A549 (cell line): ENCODE measurements at regions not wholly inside any gene's neighbourhood (a gene's known extent, or its start where the extent isn't known, plus 50 kb on each side); places are given as distances from the start of the nearest gene placed in this dataset.
"Not testable (repeated sequence)": the region's sequence is repeated elsewhere in the genome, so short reads cannot be mapped to it uniquely, and the experiment has no call there.

Experiments used
- ATAC-seq, 2 experiments: fragments of 200-7000 bp in 1 of 2; fragments of >200 bp in 1 of 2; cut with Nextera tagmentation in 1 of 2; cut with Tn5 transposase in 1 of 2; 3 replicates each; pipeline versions ENCODE4 v1.8.0 to v1.9.1; 2018 to 2020; ENCODE audit warnings: mild to moderate bottlenecking in 1 of 2, moderate library complexity in 1 of 2
- CTCF ChIA-PET: fragments of 300-600 bp; sonication (Branson Sonifier 250); formaldehyde crosslinking; extraction: SDS; loops from one replicate; lab custom pipeline; 2021; ENCODE audit warnings: antibody characterized with exemption, inconsistent platforms; lab: Yijun Ruan, JAX
- POLR2A ChIA-PET: fragments of 350-600 bp; formaldehyde crosslinking; extraction: SDS; loops from one replicate; lab custom pipeline; 2021; ENCODE audit warnings: antibody characterized with exemption, inconsistent platforms; lab: Yijun Ruan, JAX
- DNase-seq, 2 experiments: peaks; one replicate each; pipeline versions ENCODE4 v3.0.0 to v3.0.0-alpha.2; 2011 to 2016; ENCODE audit warnings: low read depth in 1 of 2, low spot score in 1 of 2
- FAIRE-seq: peaks from 2 replicates; lab custom pipeline; 2011; peaks lifted over from hg19 to GRCh38; lab: Jason Lieb, UNC
- H3K27ac ChIP-seq, 2 experiments: fragments of >200 bp; sonication (Bioruptor Twin); formaldehyde crosslinking; 3 replicates each; pipeline ENCODE4 v1.5.1; 2016 to 2017
- H3K4me1 ChIP-seq: fragments of >200 bp; sonication (Bioruptor Twin); formaldehyde crosslinking; 3 replicates; pipeline ENCODE4 v1.6.1; 2016
- H3K4me2 ChIP-seq: fragments of >200 bp; sonication (Bioruptor Twin); formaldehyde crosslinking; 3 replicates; pipeline ENCODE4 v1.6.1; 2016
- H3K4me3 ChIP-seq: fragments of >200 bp; sonication (Bioruptor Twin); formaldehyde crosslinking; 3 replicates; pipeline ENCODE4 v1.5.1; 2016
- H3K9me3 ChIP-seq: fragments of >200 bp; sonication (Bioruptor Twin); formaldehyde crosslinking; 3 replicates; pipeline ENCODE4 v1.6.1; 2016
- ATOH8 ChIP-seq: fragments of 250-450 bp; sonication (Bioruptor Pico); IDR thresholded peaks from 2 replicates; pipeline ENCODE4 v1.5.0; 2020; ENCODE audit warnings: low read depth, mild to moderate bottlenecking, moderate library complexity
- CEBPB ChIP-seq, 2 experiments: fragments of >200 bp in 1 of 2; sonication (Bioruptor Twin) in 1 of 2; formaldehyde crosslinking in 1 of 2; IDR thresholded peaks; 2 replicates each; pipeline ENCODE4 v1.6.1; 2012 to 2016
- CHD2 ChIP-seq: fragments of 150-350 bp; IDR thresholded peaks from 2 replicates; pipeline ENCODE4 v1.6.1; 2014; ENCODE audit warnings: low read length; ENCODE audit not compliant: partially characterized antibody
- CTCF ChIP-seq: fragments of >200 bp; sonication (Bioruptor Twin); formaldehyde crosslinking; IDR thresholded peaks from 3 replicates; pipeline ENCODE4 v1.5.1; 2016
- EHF ChIP-seq: fragments of 250-450 bp; sonication (Bioruptor Pico); IDR thresholded peaks from 2 replicates; pipeline ENCODE4 v1.5.0; 2020; ENCODE audit warnings: mild to moderate bottlenecking
- EP300 ChIP-seq, 2 experiments: fragments of >200 bp; sonication (Bioruptor Twin); formaldehyde crosslinking; IDR thresholded peaks; 2 replicates in 1 of 2; 3 replicates in 1 of 2; pipeline ENCODE4 v1.6.1; 2016 to 2017
- FOSB ChIP-seq: fragments of 250-450 bp; sonication (Bioruptor Pico); IDR thresholded peaks from 2 replicates; pipeline ENCODE4 v1.5.0; 2020; ENCODE audit warnings: mild to moderate bottlenecking, moderate library complexity
- FOSL2 ChIP-seq, 2 experiments: fragments of 450-650 bp in 1 of 2; fragments of >200 bp in 1 of 2; sonication (Bioruptor Twin) in 1 of 2; formaldehyde crosslinking; IDR thresholded peaks; 2 replicates each; pipeline versions ENCODE4 v1.5.0 to v1.6.1; 2016 to 2020; ENCODE audit warnings: mild to moderate bottlenecking in 1 of 2, moderate library complexity in 1 of 2
- HES2 ChIP-seq: fragments of >200 bp; sonication (Bioruptor Twin); formaldehyde crosslinking; IDR thresholded peaks from 2 replicates; pipeline ENCODE4 v1.6.1; 2016
- HMGXB4 ChIP-seq: fragments of 250-450 bp; sonication (Bioruptor Pico); IDR thresholded peaks from 2 replicates; pipeline ENCODE4 v1.5.0; 2021; ENCODE audit warnings: mild to moderate bottlenecking, moderate library complexity, borderline replicate concordance
- HOXB5 ChIP-seq: fragments of 250-450 bp; sonication (Bioruptor Pico); IDR thresholded peaks from 2 replicates; pipeline ENCODE4 v1.5.0; 2020; ENCODE audit warnings: mild to moderate bottlenecking, moderate library complexity
- JUNB ChIP-seq: fragments of >200 bp; sonication (Bioruptor Twin); formaldehyde crosslinking; IDR thresholded peaks from 2 replicates; pipeline ENCODE4 v1.6.1; 2016
- MAFK ChIP-seq: fragments of 450-650 bp; IDR thresholded peaks from 2 replicates; pipeline ENCODE4 v1.6.1; 2014; ENCODE audit not compliant: partially characterized antibody
- NR3C1 ChIP-seq: fragments of >200 bp; sonication (Bioruptor Twin); formaldehyde crosslinking; IDR thresholded peaks from 3 replicates; pipeline ENCODE4 v1.6.1; 2017
- RFX5 ChIP-seq: fragments of 450-650 bp; IDR thresholded peaks from 2 replicates; pipeline ENCODE4 v1.7.1; 2014; ENCODE audit warnings: antibody characterized with exemption, mild to moderate bottlenecking, moderate library complexity
- ZC3H11A ChIP-seq: fragments of 450-650 bp; IDR thresholded peaks from 2 replicates; pipeline ENCODE4 v1.6.1; 2014; ENCODE audit warnings: antibody characterized with exemption, mild to moderate bottlenecking
- ZFP36 ChIP-seq: fragments of 450-650 bp; IDR thresholded peaks from 2 replicates; pipeline ENCODE4 v1.6.1; 2014; ENCODE audit warnings: borderline replicate concordance; ENCODE audit not compliant: partially characterized antibody
- WGBS: methylation state at CpG from one replicate; pipeline ENCODE4 v1.1.6; 2017; ENCODE audit errors: missing lambda C conversion rate; 5-methylcytosine and 5-hydroxymethylcytosine counted together

- no peak for ATAC-seq
- POLR2A ChIA-PET: no interaction called here
- 97% methylated on average over 1 of the region's 1 CpG for WGBS
Observed at GRCh38 chr11:91272089-91272488, 952.5 kb upstream of the FAT3 start.

GRCh38 chr11:91268512-91269295, 955.9 kb upstream of the FAT3 start:
- WGBS: 89% methylated on average over 5 of the region's 37 CpGs

More at GRCh38 chr11:91272089-91272488, 952.5 kb upstream of the FAT3 start:
- CTCF ChIA-PET: no interaction called here
- H3K4me3 ChIP-seq: no peak overlapping the region
- no peak for TF ChIP-seq CHD2
- TF ChIP-seq JUNB: no peak
- no peak for TF ChIP-seq RFX5
- TF ChIP-seq ZC3H11A: no peak
- no peak for TF ChIP-seq NR3C1
- no peak for TF ChIP-seq ZFP36
- TF ChIP-seq ATOH8: no peak
- no peak for TF ChIP-seq MAFK
- no peak for TF ChIP-seq HOXB5 (CRISPR knock-in tag)
- no peak for TF ChIP-seq EHF
- no peak for TF ChIP-seq FOSB (CRISPR knock-in tag)
- no peak for TF ChIP-seq FOSL2 (IDR thresholded peaks at IDR 0.05)
- TF ChIP-seq FOSL2 (CRISPR knock-in tag; IDR thresholded peaks at IDR 0.05): no peak
- no peak for TF ChIP-seq CTCF
- no peak for TF ChIP-seq CEBPB (IDR thresholded peaks at IDR 0.05)
- no peak for TF ChIP-seq HMGXB4 (CRISPR knock-in tag)
- H3K9me3 ChIP-seq: no peaks in the 10 kb centered on the region
- no peak overlapping the region for H3K4me2 ChIP-seq
- DNase-seq (no peak), FAIRE-seq (no peak)
- no peaks in the 10 kb centered on the region for H3K4me1 ChIP-seq
- no peak overlapping the region for H3K27ac ChIP-seq

GRCh38 chr11:91265946-91266345, 958.7 kb upstream of the FAT3 start:
- FAIRE-seq: no peak

More at GRCh38 chr11:91268512-91269295, 955.9 kb upstream of the FAT3 start:
- POLR2A ChIA-PET, H3K9me3 ChIP-seq, ATAC-seq, H3K4me3 ChIP-seq, DNase-seq, H3K4me2 ChIP-seq, FAIRE-seq, CTCF ChIA-PET, H3K27ac ChIP-seq, H3K4me1 ChIP-seq: not testable (repeated sequence)

More at GRCh38 chr11:91265946-91266345, 958.7 kb upstream of the FAT3 start:
- ChIA-PET CTCF (no interaction called here), POLR2A (no interaction called here)
- H3K9me3 ChIP-seq: no peaks in the 10 kb centered on the region
- no peak for DNase-seq
- WGBS: 59% methylated on average over 1 of the region's 1 CpG
- no peak overlapping the region for H3K4me2 ChIP-seq
- H3K4me3 ChIP-seq: no peak overlapping the region
- ATAC-seq: no peak
- H3K27ac ChIP-seq: no peak overlapping the region
- no peaks in the 10 kb centered on the region for H3K4me1 ChIP-seq
- TF ChIP-seq EP300 (IDR thresholded peaks at IDR 0.05) (no peak), HOXB5 (CRISPR knock-in tag) (no peak), HES2 (no peak)
